ENCODE measurements at regions not wholly inside any gene's neighbourhood (a gene's known extent, or its start where the extent isn't known, plus 50 kb on each side); places are given as distances from the start of the nearest gene placed in this dataset.

- H4K91ac ChIP-seq (ENCODE audit: low read depth, low read length, poor library complexity): no peak overlapping the region
- H3K36me3 ChIP-seq (replicated peaks in 1 of 2; ENCODE audit: control insufficient read depth in 2 of 2, insufficient read depth in 2 of 2, low read length in 2 of 2): no peaks in the 10 kb centered on the region
- no peak overlapping the region for H3K9ac ChIP-seq (ENCODE audit: low read depth, low read length, poor library complexity)
- WGBS, 2 donors (ENCODE audit: extremely low coverage in 2 of 2, insufficient read length in 2 of 2, insufficient replicate concordance in 1 of 2): no CpG with 5 or more reads among the region's 9 CpGs
- DNase-seq (ENCODE audit: low spot score): no peak
- H2AK5ac ChIP-seq (ENCODE audit: low read depth, low read length): peak overlapping the region; percentile 10
- no peak overlapping the region for H3K4me2 ChIP-seq (ENCODE audit: insufficient read depth, low read length, poor library complexity, severe bottlenecking)
- no peaks in the 10 kb centered on the region for H3K27me3 ChIP-seq (ENCODE audit: control insufficient read depth in 3 of 3, insufficient read depth in 3 of 3, low read depth in 1 of 3, low read length in 3 of 3)
- H3K4me1 ChIP-seq (ENCODE audit: control insufficient read depth in 2 of 2, insufficient read depth in 1 of 2, low read depth in 1 of 2, low read length in 2 of 2): no peaks in the 10 kb centered on the region
- H3K4me3 ChIP-seq (ENCODE audit: low read length in 2 of 2): no peak overlapping the region
- H3K14ac ChIP-seq (ENCODE audit: low read length): no peak overlapping the region
- no peak overlapping the region for H2BK5ac ChIP-seq (ENCODE audit: low read length)
- H2BK120ac ChIP-seq (ENCODE audit: low read depth, low read length): no peak overlapping the region
- H3K4ac ChIP-seq (ENCODE audit: low read length): no peak overlapping the region
- no peak overlapping the region for H4K8ac ChIP-seq (ENCODE audit: low read depth, low read length)
- no peak overlapping the region for H2BK12ac ChIP-seq (ENCODE audit: low read length)
- H3K23ac ChIP-seq (ENCODE audit: low read depth, low read length, poor library complexity): no peak overlapping the region
- no peak overlapping the region for H2BK15ac ChIP-seq (ENCODE audit: low read length)
- H3K27ac ChIP-seq (replicated peaks; ENCODE audit: low read length): no peak overlapping the region
- H3K18ac ChIP-seq (ENCODE audit: low read length): no peak overlapping the region
- no peaks in the 10 kb centered on the region for H3K9me3 ChIP-seq (replicated peaks in 1 of 2; ENCODE audit: control insufficient read depth in 2 of 2, insufficient read depth in 1 of 2, low read depth in 1 of 2, low read length in 2 of 2)
- H2AFZ ChIP-seq (ENCODE audit: low read length): no peak overlapping the region
- no peaks in the 10 kb centered on the region for H3K79me1 ChIP-seq (ENCODE audit: low read depth, low read length)
These were observed 131.9 kb upstream of the IRS2 start for GRCh38 chr13:109918179-109918711.

- Histone ChIP-seq H2BK5ac (ENCODE audit: low read length) (no peak overlapping the region), H3K4ac (ENCODE audit: low read length) (no peak overlapping the region), H2BK120ac (ENCODE audit: low read depth, low read length) (no peak overlapping the region), H3K4me3 (ENCODE audit: low read length in 2 of 2) (no peak overlapping the region), H3K18ac (ENCODE audit: low read length) (no peak overlapping the region), H3K27me3 (ENCODE audit: control insufficient read depth in 3 of 3, insufficient read depth in 3 of 3, low read depth in 1 of 3, low read length in 3 of 3) (no peaks in the 10 kb centered on the region), H3K14ac (ENCODE audit: low read length) (no peak overlapping the region), H3K4me2 (ENCODE audit: insufficient read depth, low read length, poor library complexity, severe bottlenecking) (no peak overlapping the region), H2AK5ac (ENCODE audit: low read depth, low read length) (no peak overlapping the region), H4K91ac (ENCODE audit: low read depth, low read length, poor library complexity) (no peak overlapping the region), H3K36me3 (replicated peaks in 1 of 2; ENCODE audit: control insufficient read depth in 2 of 2, insufficient read depth in 2 of 2, low read length in 2 of 2) (no peaks in the 10 kb centered on the region), H3K79me1 (ENCODE audit: low read depth, low read length) (no peaks in the 10 kb centered on the region), H3K9ac (ENCODE audit: low read depth, low read length, poor library complexity) (no peak overlapping the region), H2AFZ (ENCODE audit: low read length) (no peak overlapping the region), H3K23ac (ENCODE audit: low read depth, low read length, poor library complexity) (no peak overlapping the region), H3K9me3 (replicated peaks in 1 of 2; ENCODE audit: control insufficient read depth in 2 of 2, insufficient read depth in 1 of 2, low read depth in 1 of 2, low read length in 2 of 2) (no peaks in the 10 kb centered on the region), H3K4me1 (ENCODE audit: control insufficient read depth in 2 of 2, insufficient read depth in 1 of 2, low read depth in 1 of 2, low read length in 2 of 2) (no peaks in the 10 kb centered on the region), H2BK15ac (ENCODE audit: low read length) (no peak overlapping the region), H4K8ac (ENCODE audit: low read depth, low read length) (no peak overlapping the region), H2BK12ac (ENCODE audit: low read length) (no peak overlapping the region), H3K27ac (replicated peaks; ENCODE audit: low read length) (no peak overlapping the region)
- WGBS, 2 donors (ENCODE audit: extremely low coverage in 2 of 2, insufficient read length in 2 of 2, insufficient replicate concordance in 1 of 2): no CpG with 5 or more reads among the region's 1 CpG
- no peak for DNase-seq (ENCODE audit: low spot score)
These were observed 131.0 kb upstream of the IRS2 start for GRCh38 chr13:109917422-109917821.

GRCh38 chr13:109913936-109914510 lies 127.6 kb upstream of the IRS2 start:
- Histone ChIP-seq H2BK15ac (ENCODE audit: low read length) (no peak overlapping the region), H3K27ac (replicated peaks; ENCODE audit: low read length) (no peak overlapping the region), H3K23ac (ENCODE audit: low read depth, low read length, poor library complexity) (no peak overlapping the region), H3K36me3 (replicated peaks in 1 of 2; ENCODE audit: control insufficient read depth in 2 of 2, insufficient read depth in 2 of 2, low read length in 2 of 2) (no peaks in the 10 kb centered on the region), H2BK12ac (ENCODE audit: low read length) (no peak overlapping the region), H3K18ac (ENCODE audit: low read length) (no peak overlapping the region), H3K79me1 (ENCODE audit: low read depth, low read length) (no peaks in the 10 kb centered on the region), H2AK5ac (ENCODE audit: low read depth, low read length) (no peak overlapping the region), H3K4me1 (ENCODE audit: control insufficient read depth in 2 of 2, insufficient read depth in 1 of 2, low read depth in 1 of 2, low read length in 2 of 2) (no peaks in the 10 kb centered on the region), H2AFZ (ENCODE audit: low read length) (no peak overlapping the region), H3K4me2 (ENCODE audit: insufficient read depth, low read length, poor library complexity, severe bottlenecking) (no peak overlapping the region), H4K91ac (ENCODE audit: low read depth, low read length, poor library complexity) (no peak overlapping the region), H2BK120ac (ENCODE audit: low read depth, low read length) (no peak overlapping the region), H3K4me3 (ENCODE audit: low read length in 2 of 2) (no peak overlapping the region), H4K8ac (ENCODE audit: low read depth, low read length) (no peak overlapping the region), H3K9me3 (replicated peaks in 1 of 2; ENCODE audit: control insufficient read depth in 2 of 2, insufficient read depth in 1 of 2, low read depth in 1 of 2, low read length in 2 of 2) (no peaks in the 10 kb centered on the region), H3K4ac (ENCODE audit: low read length) (no peak overlapping the region), H2BK5ac (ENCODE audit: low read length) (no peak overlapping the region), H3K9ac (ENCODE audit: low read depth, low read length, poor library complexity) (no peak overlapping the region), H3K27me3 (ENCODE audit: control insufficient read depth in 3 of 3, insufficient read depth in 3 of 3, low read depth in 1 of 3, low read length in 3 of 3) (no peaks in the 10 kb centered on the region), H3K14ac (ENCODE audit: low read length) (no peak overlapping the region)
- DNase-seq (ENCODE audit: low spot score): no peak
- WGBS, 2 donors (ENCODE audit: extremely low coverage in 2 of 2, insufficient read length in 2 of 2, insufficient replicate concordance in 1 of 2): no CpG with 5 or more reads among the region's 3 CpGs

GRCh38 chr13:109913186-109913585 lies 126.8 kb upstream of the IRS2 start:
- Histone ChIP-seq H3K23ac (ENCODE audit: low read depth, low read length, poor library complexity) (no peak overlapping the region), H3K9ac (ENCODE audit: low read depth, low read length, poor library complexity) (no peak overlapping the region), H2BK15ac (ENCODE audit: low read length) (no peak overlapping the region), H2AK5ac (ENCODE audit: low read depth, low read length) (no peak overlapping the region), H2BK12ac (ENCODE audit: low read length) (no peak overlapping the region), H3K79me1 (ENCODE audit: low read depth, low read length) (no peaks in the 10 kb centered on the region), H2AFZ (ENCODE audit: low read length) (no peak overlapping the region), H2BK5ac (ENCODE audit: low read length) (no peak overlapping the region), H3K27me3 (ENCODE audit: control insufficient read depth in 3 of 3, insufficient read depth in 3 of 3, low read depth in 1 of 3, low read length in 3 of 3) (no peaks in the 10 kb centered on the region), H3K14ac (ENCODE audit: low read length) (no peak overlapping the region), H3K4ac (ENCODE audit: low read length) (no peak overlapping the region), H2BK120ac (ENCODE audit: low read depth, low read length) (no peak overlapping the region), H3K36me3 (replicated peaks in 1 of 2; ENCODE audit: control insufficient read depth in 2 of 2, insufficient read depth in 2 of 2, low read length in 2 of 2) (no peaks in the 10 kb centered on the region), H3K4me3 (ENCODE audit: low read length in 2 of 2) (no peak overlapping the region), H4K8ac (ENCODE audit: low read depth, low read length) (no peak overlapping the region), H3K4me2 (ENCODE audit: insufficient read depth, low read length, poor library complexity, severe bottlenecking) (no peak overlapping the region), H3K18ac (ENCODE audit: low read length) (no peak overlapping the region), H4K91ac (ENCODE audit: low read depth, low read length, poor library complexity) (no peak overlapping the region), H3K9me3 (replicated peaks in 1 of 2; ENCODE audit: control insufficient read depth in 2 of 2, insufficient read depth in 1 of 2, low read depth in 1 of 2, low read length in 2 of 2) (peaks cover 0 to 3% of the 10 kb centered on the region in 2 donors), H3K27ac (replicated peaks; ENCODE audit: low read length) (no peak overlapping the region), H3K4me1 (ENCODE audit: control insufficient read depth in 2 of 2, insufficient read depth in 1 of 2, low read depth in 1 of 2, low read length in 2 of 2) (no peaks in the 10 kb centered on the region)
- DNase-seq (ENCODE audit: low spot score): no peak
- WGBS, 2 donors (ENCODE audit: extremely low coverage in 2 of 2, insufficient read length in 2 of 2, insufficient replicate concordance in 1 of 2): no CpG with 5 or more reads among the region's 1 CpG
